ENCODE measurements at regions not wholly inside any gene's neighbourhood (a gene's known extent, or its start where the extent isn't known, plus 50 kb on each side); places are given as distances from the start of the nearest gene placed in this dataset.

GRCh38 chr4:89582756-89583505, 254.0 kb downstream of the SNCA start:
- TF ChIP-seq CTCF (IDR thresholded peaks at IDR 0.05) (no peak), POLR2A (IDR thresholded peaks at IDR 0.05) (no peak)

All from heart left ventricle (tissue), 13 donors.